BJ (cell line): ENCODE measurements at regions not wholly inside any gene's neighbourhood (a gene's known extent, or its start where the extent isn't known, plus 50 kb on each side); places are given as distances from the start of the nearest gene placed in this dataset.

ENCODE experiments used
- CTCF ChIA-PET: fragments of 350-600 bp; formaldehyde crosslinking; extraction: SDS; loops from one replicate; lab custom pipeline; 2021; ENCODE audit warnings: antibody characterized with exemption, inconsistent platforms; lab: Yijun Ruan, JAX
- POLR2A ChIA-PET: fragments of 300-600 bp; sonication (Branson Sonifier 250); formaldehyde crosslinking; extraction: SDS; loops from one replicate; lab custom pipeline; 2021; ENCODE audit warnings: antibody characterized with exemption; lab: Charles Lee
- DNase-seq: peaks from one replicate; pipeline ENCODE4 v3.0.0-alpha.2; 2011; ENCODE audit warnings: low read depth
- H3K27me3 ChIP-seq: 2 replicates; pipeline ENCODE4 v1.6.0; 2011; ENCODE audit warnings: low read length; ENCODE audit not compliant: control insufficient read depth, insufficient read depth
- H3K36me3 ChIP-seq: 2 replicates; pipeline ENCODE4 v1.5.1; 2011; ENCODE audit warnings: low read length; ENCODE audit not compliant: control insufficient read depth, insufficient read depth
- H3K4me3 ChIP-seq: 2 replicates; pipeline ENCODE4 v1.5.1; 2011; ENCODE audit warnings: low read depth, mild to moderate bottlenecking, control low read depth, low read length
- TF ChIP-seq, protein P1 (sequence below): IDR thresholded peaks from 2 replicates; pipeline ENCODE4 v1.5.1; 2011; ENCODE audit warnings: low read depth, mild to moderate bottlenecking, control low read depth, inconsistent platforms, low read length, moderate library complexity; ENCODE audit not compliant: insufficient read depth

- ChIA-PET CTCF (no interaction called here), POLR2A (no interaction called here)
- TF ChIP-seq, protein P1, sequence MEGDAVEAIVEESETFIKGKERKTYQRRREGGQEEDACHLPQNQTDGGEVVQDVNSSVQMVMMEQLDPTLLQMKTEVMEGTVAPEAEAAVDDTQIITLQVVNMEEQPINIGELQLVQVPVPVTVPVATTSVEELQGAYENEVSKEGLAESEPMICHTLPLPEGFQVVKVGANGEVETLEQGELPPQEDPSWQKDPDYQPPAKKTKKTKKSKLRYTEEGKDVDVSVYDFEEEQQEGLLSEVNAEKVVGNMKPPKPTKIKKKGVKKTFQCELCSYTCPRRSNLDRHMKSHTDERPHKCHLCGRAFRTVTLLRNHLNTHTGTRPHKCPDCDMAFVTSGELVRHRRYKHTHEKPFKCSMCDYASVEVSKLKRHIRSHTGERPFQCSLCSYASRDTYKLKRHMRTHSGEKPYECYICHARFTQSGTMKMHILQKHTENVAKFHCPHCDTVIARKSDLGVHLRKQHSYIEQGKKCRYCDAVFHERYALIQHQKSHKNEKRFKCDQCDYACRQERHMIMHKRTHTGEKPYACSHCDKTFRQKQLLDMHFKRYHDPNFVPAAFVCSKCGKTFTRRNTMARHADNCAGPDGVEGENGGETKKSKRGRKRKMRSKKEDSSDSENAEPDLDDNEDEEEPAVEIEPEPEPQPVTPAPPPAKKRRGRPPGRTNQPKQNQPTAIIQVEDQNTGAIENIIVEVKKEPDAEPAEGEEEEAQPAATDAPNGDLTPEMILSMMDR: no peak
- no peaks in the 10 kb centered on the region for H3K27me3 ChIP-seq
- no peak overlapping the region for H3K4me3 ChIP-seq
- no peaks in the 10 kb centered on the region for H3K36me3 ChIP-seq
- no peak for DNase-seq
Observed at GRCh38 chr9:120289098-120289497, 290.9 kb downstream of the CDK5RAP2 start.

DNA sequence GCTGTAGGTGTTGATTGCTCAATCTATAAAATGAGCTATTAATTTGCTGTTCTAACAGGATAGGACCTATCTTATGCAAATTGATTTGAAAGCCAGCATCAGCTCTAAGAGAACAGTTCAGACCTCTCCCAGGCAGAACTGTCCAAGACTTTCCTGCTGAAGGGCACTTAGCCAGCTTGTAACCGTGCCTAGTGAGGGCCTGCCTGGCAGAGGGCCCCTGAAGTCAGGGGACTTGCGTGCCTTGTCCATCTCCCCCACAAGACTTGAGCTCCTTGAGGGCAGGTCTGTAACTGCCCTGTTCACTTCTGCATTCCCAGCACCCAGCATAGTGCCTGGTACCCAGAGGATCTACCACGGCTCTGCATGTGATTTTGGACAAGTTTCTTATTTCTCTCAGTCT, 293.4 kb downstream of the CDK5RAP2 start:
- no peak for DNase-seq
- H3K27me3 ChIP-seq: no peaks in the 10 kb centered on the region
- no peaks in the 10 kb centered on the region for H3K36me3 ChIP-seq
- no peak overlapping the region for H3K4me3 ChIP-seq
- CTCF ChIA-PET: interaction anchor here (1.2 kb wide), 1 partner anchor 10 kb away, joined by 3 read pairs; no protein-coding TSS in a partner anchor
- TF ChIP-seq, protein P1: no peak
- POLR2A ChIA-PET: no interaction called here

DNA sequence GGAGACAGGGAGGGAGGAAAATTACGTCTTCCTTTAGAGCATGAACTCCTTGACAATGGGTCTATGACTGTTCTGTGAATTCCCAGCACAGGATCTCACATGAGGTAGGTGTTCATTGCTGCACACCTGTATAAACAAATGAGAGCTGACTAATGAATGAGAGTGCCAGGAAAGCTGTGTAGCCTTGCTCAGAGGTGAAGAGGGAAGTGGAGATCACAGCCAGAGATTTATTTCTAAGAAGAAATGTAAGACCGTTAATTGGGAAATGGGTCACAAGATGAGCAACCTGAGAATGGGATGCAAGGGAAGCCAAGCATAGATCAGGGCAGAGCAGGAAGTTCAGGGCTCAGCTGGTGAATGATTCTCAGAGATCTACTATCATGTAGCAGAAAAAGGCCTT, 295.1 kb downstream of the CDK5RAP2 start:
- no peak for DNase-seq
- Histone ChIP-seq H3K4me3 (no peak overlapping the region), H3K27me3 (no peaks in the 10 kb centered on the region), H3K36me3 (no peaks in the 10 kb centered on the region)
- CTCF ChIA-PET: no interaction called here
- TF ChIP-seq, protein P1: no peak
- POLR2A ChIA-PET: no interaction called here

DNA sequence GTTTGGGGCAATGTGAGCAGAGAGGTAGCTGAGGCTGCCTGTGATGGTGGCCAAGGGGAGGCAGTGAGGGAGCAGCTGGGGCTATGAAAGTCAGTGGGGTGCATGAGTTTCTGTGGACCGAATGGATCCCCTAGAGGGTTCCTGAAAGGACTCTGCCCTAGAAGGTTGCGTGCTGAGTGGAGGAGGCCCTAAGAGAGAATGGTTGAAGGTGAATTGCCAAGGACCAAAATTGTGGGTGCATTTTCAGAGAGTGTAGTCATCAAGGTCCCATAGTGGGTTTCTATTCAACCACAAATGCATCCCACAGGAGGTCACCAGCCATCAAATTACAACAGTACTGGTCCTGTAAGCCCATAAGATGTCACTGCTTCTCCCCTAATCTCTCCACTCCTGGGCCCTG, 298.3 kb downstream of the CDK5RAP2 start:
- TF ChIP-seq, protein P1: no peak
- no peaks in the 10 kb centered on the region for H3K27me3 ChIP-seq
- no peaks in the 10 kb centered on the region for H3K36me3 ChIP-seq
- ChIA-PET CTCF (no interaction called here), POLR2A (no interaction called here)
- no peak overlapping the region for H3K4me3 ChIP-seq
- DNase-seq: no peak

DNA sequence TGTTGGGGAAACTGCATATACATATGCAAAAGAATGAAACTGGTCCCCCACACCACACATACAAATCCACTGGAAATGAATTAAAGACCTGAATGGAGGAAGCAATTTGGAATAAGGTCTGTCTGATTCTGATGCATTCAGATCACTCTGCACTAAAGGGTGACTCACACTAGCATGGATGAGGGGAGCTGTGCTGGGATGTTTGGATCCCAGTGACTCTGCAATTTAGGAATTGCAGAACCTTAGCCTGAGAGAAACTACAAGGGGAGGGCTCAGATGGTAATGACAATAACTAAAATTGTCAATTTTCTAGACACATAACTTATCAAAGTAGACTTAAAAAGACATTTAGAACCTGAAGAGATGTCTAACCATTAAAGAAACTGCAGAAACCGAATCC, 312.0 kb downstream of the CDK5RAP2 start:
- ChIA-PET POLR2A (no interaction called here), CTCF (no interaction called here)
- Histone ChIP-seq H3K4me3 (no peak overlapping the region), H3K36me3 (no peaks in the 10 kb centered on the region), H3K27me3 (no peaks in the 10 kb centered on the region)
- TF ChIP-seq, protein P1: no peak
- DNase-seq: no peak
